ENCODE measurements at regions not wholly inside any gene's neighbourhood (a gene's known extent, or its start where the extent isn't known, plus 50 kb on each side); places are given as distances from the start of the nearest gene placed in this dataset.

GRCh38 chr1:229793488-229793887 is 167.4 kb downstream of the URB2 start:
- TF ChIP-seq POLR2A (IDR thresholded peaks at IDR 0.05) = no peak
- no peak for TF ChIP-seq CTCF (IDR thresholded peaks at IDR 0.05)

Measured in uterus (tissue), 2 donors.